Prostate gland (tissue), 2 donors: ENCODE measurements at regions not wholly inside any gene's neighbourhood (a gene's known extent, or its start where the extent isn't known, plus 50 kb on each side); places are given as distances from the start of the nearest gene placed in this dataset.
A peak's percentile ranks its signal among the peaks of the same experiment; 100 is the strongest.

Source experiments
- POLR2A ChIP-seq: fragments of 450-650 bp; IDR thresholded peaks from one replicate; pipeline ENCODE4 v1.6.1; 2016; ENCODE audit warnings: antibody characterized with exemption, mild to moderate bottlenecking
- TF ChIP-seq, protein P1 (sequence below), 4 experiments: fragments of 200-600 bp in 2 of 4; fragments of 450-650 bp in 2 of 4; sonication (generic) in 2 of 4; IDR thresholded peaks; 1 replicate in 3 of 4; 2 replicates in 1 of 4; pipeline ENCODE4 v1.5.1; 2016 to 2019; ENCODE audit warnings: antibody characterized with exemption in 4 of 4, mild to moderate bottlenecking in 2 of 4, moderate library complexity in 2 of 4

DNA sequence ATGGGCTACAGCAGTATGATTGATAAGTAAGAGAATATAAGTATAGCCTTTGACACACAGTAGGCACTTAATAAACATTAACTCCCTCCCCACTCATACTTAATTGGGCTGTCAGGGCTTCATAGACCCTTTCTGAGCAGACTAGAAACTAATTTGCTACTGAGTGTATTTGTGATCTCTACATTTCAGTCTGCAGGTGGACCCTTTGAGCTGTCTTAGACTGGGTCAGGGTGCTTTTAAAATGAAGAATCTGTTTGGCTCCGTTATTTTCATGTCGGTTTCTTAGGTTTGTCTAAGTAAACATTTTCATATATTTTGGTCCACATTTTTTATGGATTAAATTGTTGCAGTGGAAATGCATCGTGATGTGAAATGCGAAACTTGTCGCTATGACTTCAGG lies 50.3 kb upstream of the SELENOK start:
- TF ChIP-seq, protein P1, sequence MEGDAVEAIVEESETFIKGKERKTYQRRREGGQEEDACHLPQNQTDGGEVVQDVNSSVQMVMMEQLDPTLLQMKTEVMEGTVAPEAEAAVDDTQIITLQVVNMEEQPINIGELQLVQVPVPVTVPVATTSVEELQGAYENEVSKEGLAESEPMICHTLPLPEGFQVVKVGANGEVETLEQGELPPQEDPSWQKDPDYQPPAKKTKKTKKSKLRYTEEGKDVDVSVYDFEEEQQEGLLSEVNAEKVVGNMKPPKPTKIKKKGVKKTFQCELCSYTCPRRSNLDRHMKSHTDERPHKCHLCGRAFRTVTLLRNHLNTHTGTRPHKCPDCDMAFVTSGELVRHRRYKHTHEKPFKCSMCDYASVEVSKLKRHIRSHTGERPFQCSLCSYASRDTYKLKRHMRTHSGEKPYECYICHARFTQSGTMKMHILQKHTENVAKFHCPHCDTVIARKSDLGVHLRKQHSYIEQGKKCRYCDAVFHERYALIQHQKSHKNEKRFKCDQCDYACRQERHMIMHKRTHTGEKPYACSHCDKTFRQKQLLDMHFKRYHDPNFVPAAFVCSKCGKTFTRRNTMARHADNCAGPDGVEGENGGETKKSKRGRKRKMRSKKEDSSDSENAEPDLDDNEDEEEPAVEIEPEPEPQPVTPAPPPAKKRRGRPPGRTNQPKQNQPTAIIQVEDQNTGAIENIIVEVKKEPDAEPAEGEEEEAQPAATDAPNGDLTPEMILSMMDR (IDR thresholded peaks at IDR 0.05), result peak in 1 of 4 experiments; percentile 10
- no peak for TF ChIP-seq POLR2A
